GM18502 (cell line): ENCODE measurements at regions not wholly inside any gene's neighbourhood (a gene's known extent, or its start where the extent isn't known, plus 50 kb on each side); places are given as distances from the start of the nearest gene placed in this dataset.
A peak's percentile ranks its signal among the peaks of the same experiment; 100 is the strongest.
"Not testable (repeated sequence)": the region's sequence is repeated elsewhere in the genome, so short reads cannot be mapped to it uniquely, and the experiment has no call there.

ENCODE experiments used
- ATAC-seq: cut with Tn5 transposase; IDR thresholded peaks from one replicate; pipeline ENCODE4 v1.9.1; 2021; ENCODE audit warnings: mild to moderate bottlenecking; ENCODE audit not compliant: unreplicated experiment, poor library complexity

DNA sequence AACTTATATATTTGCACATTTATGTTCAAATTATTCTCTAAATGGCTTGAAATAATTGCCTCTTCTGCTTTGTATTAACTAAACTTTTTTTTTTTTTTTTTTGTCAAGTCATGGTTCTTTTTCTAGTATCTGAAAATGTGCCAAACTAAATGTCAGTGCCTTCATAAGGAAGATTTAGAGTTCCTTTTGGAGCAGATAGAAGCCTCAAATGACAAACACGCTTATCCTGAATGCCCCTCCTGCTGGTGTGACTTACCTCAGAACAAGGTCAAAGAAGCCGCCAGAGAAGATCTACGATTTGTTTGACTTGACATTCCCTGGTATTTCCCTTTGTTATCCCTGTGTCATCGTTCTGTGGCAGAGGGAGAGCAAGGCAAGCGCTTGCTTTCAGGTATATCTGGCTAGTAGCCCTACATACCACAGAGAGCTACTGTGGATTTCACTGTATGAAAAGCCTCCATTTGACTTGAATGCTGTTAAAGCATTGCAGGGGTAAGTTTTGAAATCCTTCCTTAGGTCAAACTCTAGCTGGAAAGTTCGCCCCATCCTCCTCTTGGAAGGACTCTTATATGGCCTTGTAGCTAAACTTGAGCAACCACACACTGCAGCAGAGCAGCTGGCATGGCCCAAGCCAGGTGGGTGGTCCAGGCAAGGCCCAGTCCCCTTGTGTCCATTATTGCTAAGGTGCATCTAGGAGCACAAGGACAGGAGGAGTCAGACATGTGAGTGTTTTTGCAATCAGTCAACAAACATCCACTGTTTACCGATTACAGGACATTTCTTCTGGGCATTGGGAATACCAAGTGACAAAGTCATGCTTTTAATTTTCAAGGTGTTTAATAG is 285.4 kb upstream of the USP25 start:
- ATAC-seq, result no peak

DNA sequence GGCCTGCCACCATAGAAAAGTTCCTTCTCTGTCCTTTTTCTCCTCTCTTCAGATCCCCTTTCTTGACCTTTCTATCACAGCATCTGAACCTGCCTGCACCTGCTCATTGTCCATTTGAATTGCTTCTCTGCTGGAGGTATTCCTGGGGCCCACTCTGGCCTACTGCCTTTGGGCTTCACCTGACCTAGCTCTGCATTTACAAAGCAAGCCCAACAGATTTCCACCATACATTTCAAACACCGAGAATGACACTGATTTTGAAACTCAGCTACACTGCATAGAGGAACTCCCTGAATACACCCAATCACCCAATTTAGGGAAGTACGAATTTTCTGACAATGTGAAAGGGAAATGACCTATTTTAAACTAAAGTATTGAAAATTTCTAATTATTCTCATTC is 284.5 kb upstream of the USP25 start:
- peak; percentile 96 for ATAC-seq

- no peak for ATAC-seq
Measured at GRCh38 chr21:15446223-15446622, 283.6 kb upstream of the USP25 start.

- ATAC-seq, result no peak
Measured at GRCh38 chr21:15449556-15449955, 280.2 kb upstream of the USP25 start.

DNA sequence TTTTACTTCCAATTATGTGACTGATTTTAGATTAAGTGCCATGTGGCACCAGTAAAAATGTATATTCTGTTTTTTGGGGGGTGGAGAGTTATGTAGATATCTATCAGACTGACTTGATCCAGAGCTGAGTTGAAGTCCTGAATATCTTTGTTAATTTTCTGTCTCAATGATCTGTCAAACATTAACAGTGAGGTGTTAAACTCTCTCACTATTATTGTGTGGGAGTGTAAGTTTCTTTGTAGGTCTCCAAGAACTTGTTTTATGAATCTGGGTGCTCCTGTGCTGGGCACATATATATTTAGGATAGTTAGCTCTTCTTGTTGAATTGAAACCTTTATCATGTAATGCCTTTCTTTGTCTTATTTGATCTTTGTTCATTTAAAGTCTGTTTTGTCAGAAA is 276.5 kb upstream of the USP25 start:
- no peak for ATAC-seq

DNA sequence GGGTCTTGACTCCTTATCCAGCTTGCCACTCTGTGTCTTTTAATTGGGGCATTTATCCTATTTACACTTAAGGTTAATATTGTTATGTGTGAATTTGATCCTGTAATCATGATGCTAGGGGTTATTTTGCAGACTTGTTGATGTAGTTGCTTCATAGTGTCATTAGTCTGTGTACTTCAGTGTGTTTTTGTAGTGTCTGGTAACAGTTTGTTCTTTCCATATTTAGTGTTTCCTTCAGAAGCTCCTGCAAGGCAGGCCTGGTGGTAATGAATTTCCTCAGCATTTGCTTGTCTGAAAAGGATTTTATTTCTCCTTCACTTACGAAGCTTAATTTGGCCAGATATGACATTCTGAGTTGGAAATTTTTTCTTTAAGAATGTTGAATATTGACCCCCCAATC is 276.0 kb upstream of the USP25 start:
- ATAC-seq, result not testable (repeated sequence)

DNA sequence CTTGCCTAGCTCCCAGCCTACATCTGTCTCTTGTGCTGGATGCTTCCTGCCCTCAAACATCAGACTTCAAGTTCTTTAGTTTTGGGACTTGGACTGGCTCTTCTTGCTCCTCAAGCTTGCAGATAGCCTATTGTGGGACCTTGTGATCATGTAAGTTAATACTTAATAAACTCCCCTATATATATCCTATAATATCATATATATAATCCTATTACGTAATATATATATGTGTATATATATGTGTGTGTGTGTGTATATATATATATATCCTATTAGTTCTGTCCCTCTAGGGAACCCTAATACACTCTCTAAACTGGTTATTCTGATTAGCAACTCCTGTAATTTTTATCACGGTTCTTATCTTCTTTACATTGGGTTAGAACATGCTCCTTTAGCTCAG is 274.9 kb upstream of the USP25 start:
- ATAC-seq, result not testable (repeated sequence)

GRCh38 chr21:15455819-15456462 is 273.8 kb upstream of the USP25 start:
- no peak for ATAC-seq

DNA sequence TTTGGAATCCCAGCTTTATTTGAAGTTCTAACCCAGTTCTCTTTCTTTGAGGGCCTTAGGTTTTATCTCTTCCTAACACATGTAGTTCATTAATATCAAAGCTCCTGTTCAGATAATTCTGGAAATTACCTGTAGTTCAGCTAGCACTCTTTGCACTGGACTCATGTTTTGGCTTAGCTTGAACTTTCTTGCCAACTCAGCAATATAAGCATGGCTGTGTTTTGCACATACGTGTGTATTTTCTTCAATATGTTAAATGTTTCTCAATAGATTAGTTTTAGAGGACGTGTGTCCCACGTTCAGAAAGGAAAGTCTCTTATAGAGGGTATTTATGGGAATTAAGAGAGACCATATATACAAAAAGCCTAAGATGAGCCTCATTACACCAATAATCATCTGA is 271.8 kb upstream of the USP25 start:
- ATAC-seq, result no peak

- no peak for ATAC-seq
Measured at GRCh38 chr21:15462092-15462491, 267.7 kb upstream of the USP25 start.

DNA sequence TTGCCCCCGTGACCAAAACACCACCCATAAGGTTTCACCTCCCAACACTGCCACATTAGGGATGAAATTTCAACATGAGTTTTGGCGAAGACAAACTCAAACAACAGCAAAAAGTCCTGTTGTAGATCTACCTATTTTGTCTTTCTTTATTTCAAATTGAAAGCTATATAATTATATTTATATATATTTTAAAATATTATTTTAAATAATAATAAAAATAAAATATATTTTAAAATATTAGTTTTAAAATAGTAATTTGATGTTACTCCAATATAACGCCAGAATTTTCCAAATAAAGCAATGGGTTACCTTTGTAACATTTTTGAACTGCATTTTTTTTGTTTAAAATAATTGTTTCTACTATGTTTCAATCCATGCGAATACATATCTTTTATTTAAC is 263.5 kb upstream of the USP25 start:
- ATAC-seq, result no peak

DNA sequence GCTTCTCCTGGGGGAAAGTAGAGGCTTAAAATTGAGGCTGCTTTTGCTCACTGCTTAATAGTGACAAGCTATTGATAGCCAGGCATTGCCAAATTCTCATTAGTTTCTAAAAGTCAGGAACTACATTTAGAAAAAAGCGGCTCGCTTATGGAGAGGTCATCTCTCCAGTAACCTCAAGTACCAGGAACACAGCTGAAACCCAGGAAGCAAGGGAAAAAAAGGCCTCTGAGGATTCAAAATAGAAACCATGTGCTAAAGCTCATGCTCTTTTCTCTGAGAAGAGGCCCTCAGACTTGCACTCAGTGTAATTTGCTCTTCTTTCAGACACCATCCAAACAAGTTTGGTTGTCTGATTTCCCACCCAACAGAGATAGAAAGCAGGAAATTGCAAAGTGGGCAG is 261.4 kb upstream of the USP25 start:
- ATAC-seq, result no peak

GRCh38 chr21:15472108-15473040 is 257.4 kb upstream of the USP25 start:
- no peak for ATAC-seq

DNA sequence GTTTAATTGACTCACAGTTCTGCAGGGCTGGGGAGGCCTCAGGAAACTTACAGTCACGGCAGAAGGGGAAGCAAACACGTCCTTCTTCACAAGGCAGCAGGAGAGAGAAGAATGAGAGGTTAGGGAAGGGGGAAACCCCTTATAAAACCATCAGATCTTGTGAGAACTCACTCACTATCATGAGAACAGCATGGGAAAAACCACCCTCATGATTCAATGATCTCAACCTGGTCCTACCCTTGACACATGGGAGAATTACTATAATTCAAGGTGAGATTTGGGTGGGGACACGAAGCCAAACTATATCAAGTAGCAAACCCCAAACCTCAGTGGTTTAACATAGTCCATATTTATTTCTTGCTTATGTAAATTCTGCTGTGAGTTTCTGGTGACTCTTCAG is 252.0 kb upstream of the USP25 start:
- ATAC-seq, result not testable (repeated sequence)

GRCh38 chr21:15480160-15480559 is 249.6 kb upstream of the USP25 start:
- no peak for ATAC-seq

DNA sequence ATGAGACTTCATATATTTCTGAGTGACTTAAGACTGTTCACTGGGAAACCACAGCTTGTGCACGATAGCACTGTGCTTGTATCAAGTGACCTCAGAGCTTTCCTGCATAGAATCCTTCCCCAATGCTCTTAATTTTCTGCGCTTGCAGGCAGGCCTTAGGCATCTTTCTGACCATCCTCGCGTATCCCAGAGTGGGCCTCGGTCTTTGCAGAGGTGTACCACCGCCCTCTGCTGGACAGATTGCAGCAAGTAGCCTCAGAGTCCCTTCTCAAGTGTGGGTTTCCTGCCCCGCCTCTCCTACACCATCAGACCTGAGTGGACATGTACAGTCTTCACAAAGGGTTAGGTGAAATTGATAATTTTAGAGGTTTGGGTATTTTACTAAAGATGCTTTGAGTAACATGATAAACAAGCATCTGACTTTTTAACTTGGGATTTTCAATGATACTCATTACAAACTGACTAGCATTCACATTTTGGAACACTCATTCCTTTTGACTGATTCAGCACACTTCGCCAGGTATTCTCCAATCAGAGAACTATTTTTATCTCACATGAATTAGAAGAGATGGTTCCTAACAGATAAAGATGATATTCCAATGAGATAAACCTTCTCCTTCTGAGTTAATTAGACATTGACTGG is 246.5 kb upstream of the USP25 start:
- peak; percentile 99 for ATAC-seq

- ATAC-seq, result no peak
Measured at GRCh38 chr21:15486460-15487195, 243.2 kb upstream of the USP25 start.

DNA sequence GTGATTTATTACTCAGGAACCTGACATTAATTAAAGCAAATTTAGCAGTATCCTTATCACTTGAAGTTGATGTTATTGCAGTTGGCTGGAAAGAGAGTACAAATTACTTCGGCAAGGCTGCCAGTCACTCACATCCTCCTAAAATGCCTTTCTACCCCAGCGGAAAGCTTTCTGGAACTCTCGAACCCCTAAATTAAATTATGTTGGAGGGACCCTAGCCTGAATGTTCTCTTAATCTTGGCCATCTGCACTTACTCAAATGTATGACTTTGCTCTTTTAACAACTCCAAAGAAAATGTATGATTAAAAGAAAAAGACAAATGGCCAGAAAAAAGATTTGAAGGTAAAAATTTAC is 242.6 kb upstream of the USP25 start:
- ATAC-seq, result no peak

DNA sequence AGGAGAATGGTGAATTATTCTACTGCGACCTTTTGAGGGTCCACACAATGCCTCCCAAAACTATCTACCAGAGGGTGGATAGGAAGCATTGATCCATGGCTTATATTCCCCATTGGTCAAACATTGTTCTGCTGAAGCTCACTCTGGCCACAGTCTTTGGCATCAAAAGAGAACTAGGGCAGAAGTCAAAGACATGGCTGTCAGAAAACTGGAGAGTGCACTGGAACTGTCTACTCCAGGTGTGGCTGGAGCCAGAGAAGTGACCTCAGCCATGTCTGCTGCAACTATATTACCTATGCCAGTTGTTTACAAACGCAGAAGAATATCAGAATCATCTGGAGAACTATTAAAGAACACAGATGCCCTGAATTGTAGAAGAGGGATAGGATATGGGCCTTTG is 238.7 kb upstream of the USP25 start:
- no peak for ATAC-seq

- no peak for ATAC-seq
Measured at GRCh38 chr21:15493646-15494045, 236.1 kb upstream of the USP25 start.
